ENCODE measurements at regions not wholly inside any gene's neighbourhood (a gene's known extent, or its start where the extent isn't known, plus 50 kb on each side); places are given as distances from the start of the nearest gene placed in this dataset.

DNA sequence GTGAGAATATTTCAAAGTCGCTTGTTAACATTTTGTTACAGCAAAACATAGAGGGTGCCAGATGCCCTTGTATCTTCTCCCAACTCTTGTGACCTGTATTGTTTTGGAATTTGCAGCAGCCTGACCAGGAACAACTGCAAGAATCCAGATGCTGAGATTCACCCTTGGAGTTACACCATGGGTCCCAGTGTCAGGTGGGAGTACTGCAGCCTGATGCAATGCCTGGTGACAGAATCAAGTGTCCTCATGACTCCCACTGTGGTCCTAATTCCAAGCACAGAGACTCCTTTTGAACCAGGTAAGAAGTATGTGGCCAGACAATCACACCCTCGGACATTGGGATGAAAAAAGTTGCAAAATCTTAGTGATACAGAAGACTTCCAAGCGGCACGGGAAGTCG lies 79.6 kb upstream of the MAP3K4 start:
- no peak for DNase-seq

- DNase-seq = no peak
Measured at GRCh38 chr6:160912411-160912810, 79.2 kb upstream of the MAP3K4 start.

GRCh38 chr6:160917572-160917971 lies 74.0 kb upstream of the MAP3K4 start:
- no peak for DNase-seq

DNA sequence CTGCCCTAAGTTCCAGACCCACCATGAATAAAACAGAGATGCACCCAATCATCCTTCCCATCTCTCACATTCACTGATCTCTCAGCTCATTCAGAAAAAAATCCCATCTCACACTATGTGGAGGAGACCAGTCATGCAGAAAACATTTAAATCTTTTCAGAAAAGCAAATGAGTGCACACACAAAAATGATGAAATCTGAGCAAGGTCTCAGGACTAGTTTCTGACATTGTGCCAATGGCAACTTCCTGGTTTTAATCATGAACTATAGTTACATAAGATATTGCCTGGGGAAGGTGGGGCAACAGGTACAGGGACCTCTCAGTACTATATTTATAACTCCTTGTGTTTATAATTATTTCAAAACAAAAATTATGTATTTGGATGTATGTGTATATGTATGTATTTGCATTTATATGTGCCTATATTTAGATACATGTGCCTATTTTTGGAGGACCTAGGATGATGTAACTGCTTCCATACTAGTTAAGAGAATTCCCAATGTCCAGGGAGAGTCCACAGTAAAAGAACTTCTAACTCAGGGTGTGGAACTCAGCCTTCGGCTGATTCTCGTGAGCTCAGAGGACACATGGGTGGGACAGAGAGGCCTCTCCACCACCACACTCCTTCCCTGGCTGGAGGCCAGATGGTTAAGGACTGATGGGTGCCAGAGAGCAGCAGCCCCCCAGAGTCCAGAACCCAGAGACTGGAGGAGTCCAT lies 71.7 kb upstream of the MAP3K4 start:
- DNase-seq = no peak

GRCh38 chr6:160921095-160921494 lies 70.5 kb upstream of the MAP3K4 start:
- no peak for DNase-seq

GRCh38 chr6:160926281-160927276 lies 65.0 kb upstream of the MAP3K4 start:
- no peak for DNase-seq

- DNase-seq = no peak
Measured at GRCh38 chr6:160927416-160927815, 64.2 kb upstream of the MAP3K4 start.

- DNase-seq = no peak
Measured at GRCh38 chr6:160929361-160929760, 62.2 kb upstream of the MAP3K4 start.

DNA sequence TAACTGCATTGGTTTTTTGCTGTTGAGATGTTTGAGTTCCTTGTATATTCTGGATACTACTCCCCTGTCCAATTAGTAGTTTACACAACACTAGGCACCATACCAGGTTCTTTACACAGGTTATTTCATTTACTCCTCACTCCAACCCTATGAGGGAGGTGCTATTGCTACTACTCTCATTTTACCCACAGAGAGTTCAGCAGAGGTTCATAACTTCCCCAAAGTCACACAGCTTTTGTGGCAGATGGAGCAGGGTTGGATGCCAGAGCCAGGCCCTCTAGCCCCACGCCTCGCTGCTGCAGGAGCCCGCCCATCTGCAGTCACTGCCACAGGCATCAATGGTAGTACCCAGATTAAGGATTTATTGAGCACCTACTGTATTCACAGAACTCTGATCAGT lies 61.7 kb upstream of the MAP3K4 start:
- no peak for DNase-seq

- peak; percentile 12 for DNase-seq
Measured at GRCh38 chr6:160930547-160931377, 60.8 kb upstream of the MAP3K4 start.

- no peak for DNase-seq
Measured at GRCh38 chr6:160931378-160932310, 59.9 kb upstream of the MAP3K4 start.

- no peak for DNase-seq
Measured at GRCh38 chr6:160933256-160933655, 58.3 kb upstream of the MAP3K4 start.

- no peak for DNase-seq
Measured at GRCh38 chr6:160934157-160934556, 57.4 kb upstream of the MAP3K4 start.

- DNase-seq = no peak
Measured at GRCh38 chr6:160940197-160940596, 51.4 kb upstream of the MAP3K4 start.
